ENCODE measurements at regions not wholly inside any gene's neighbourhood (a gene's known extent, or its start where the extent isn't known, plus 50 kb on each side); places are given as distances from the start of the nearest gene placed in this dataset.

GRCh38 chr2:129857200-129857599 lies 122.3 kb upstream of the RAB6C start:
- Mint-ChIP-seq H3K36me3 (ENCODE audit: low read depth) (no peaks in the 10 kb centered on the region), H3K27me3 (peaks cover 5% of the 10 kb centered on the region), H3K9me3 (no peaks in the 10 kb centered on the region), H3K4me1 (no peaks in the 10 kb centered on the region), H3K27ac (no peak overlapping the region), H3K4me3 (no peak overlapping the region)
- intact Hi-C loops (cut with micrococcal nuclease) = no loop called here
- no peak for DNase-seq

- Mint-ChIP-seq H3K4me1 (no peaks in the 10 kb centered on the region), H3K4me3 (no peak overlapping the region), H3K27me3 (peaks cover 5% of the 10 kb centered on the region), H3K36me3 (ENCODE audit: low read depth) (no peaks in the 10 kb centered on the region), H3K27ac (no peak overlapping the region), H3K9me3 (no peaks in the 10 kb centered on the region)
- intact Hi-C loops (cut with micrococcal nuclease) = no loop called here
- DNase-seq = peak; percentile 26
Observed at GRCh38 chr2:129859175-129859574, 120.3 kb upstream of the RAB6C start.

DNA sequence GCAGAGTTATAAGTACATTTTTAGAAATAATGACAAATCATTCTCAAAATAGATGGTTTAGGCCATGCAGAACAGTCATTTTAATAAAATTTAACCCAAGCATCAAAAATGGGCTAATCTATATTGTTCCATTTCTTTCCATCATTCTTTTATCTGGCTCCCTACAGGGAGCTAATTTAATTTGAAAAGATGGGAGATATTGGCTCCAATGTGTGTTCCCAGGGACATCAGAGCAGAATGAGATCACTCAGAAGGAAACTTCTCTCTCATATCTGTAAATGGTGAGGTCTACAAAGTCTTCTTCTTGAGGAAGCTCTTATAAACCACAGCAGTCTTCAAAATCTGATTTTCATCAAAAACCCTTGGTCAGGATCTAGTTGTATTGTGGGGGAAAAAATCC lies 119.4 kb upstream of the RAB6C start:
- Mint-ChIP-seq H3K4me1 (no peaks in the 10 kb centered on the region), H3K9me3 (no peaks in the 10 kb centered on the region), H3K36me3 (ENCODE audit: low read depth) (no peaks in the 10 kb centered on the region), H3K4me3 (no peak overlapping the region), H3K27ac (no peak overlapping the region), H3K27me3 (peaks cover 3% of the 10 kb centered on the region)
- intact Hi-C loops (cut with micrococcal nuclease) = no loop called here
- DNase-seq = no peak

DNA sequence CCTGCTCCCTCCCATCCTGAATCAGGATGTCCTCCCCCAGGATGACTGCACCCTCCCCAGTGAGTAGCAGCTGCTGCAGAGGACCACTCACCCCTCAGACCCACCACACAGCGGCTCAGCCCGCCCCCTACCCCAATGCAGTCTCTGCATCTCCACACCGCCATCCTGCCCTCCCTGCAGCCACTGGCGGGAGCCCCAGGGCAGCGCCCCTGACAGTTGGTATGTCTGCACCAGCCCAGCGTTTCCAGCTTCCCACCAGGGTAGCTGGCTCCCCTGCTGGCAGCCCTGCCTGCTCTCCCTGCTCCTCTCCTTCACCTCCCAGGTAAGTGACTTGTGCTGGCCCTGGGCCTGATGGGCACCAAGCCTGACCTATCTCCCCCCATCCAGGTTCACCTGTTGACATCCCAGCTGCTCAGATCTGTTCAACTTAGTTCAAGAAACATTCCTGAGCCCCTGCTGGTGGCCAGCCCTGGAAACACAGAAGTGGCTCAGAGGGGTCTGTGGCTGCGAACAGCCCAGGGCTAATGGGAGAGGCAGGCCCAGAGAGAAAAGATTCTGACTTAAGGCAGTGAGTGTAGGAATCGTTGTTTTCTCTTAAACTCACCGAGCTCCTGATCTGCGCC lies 117.7 kb upstream of the RAB6C start:
- Mint-ChIP-seq H3K9me3 (no peaks in the 10 kb centered on the region), H3K36me3 (ENCODE audit: low read depth) (no peaks in the 10 kb centered on the region), H3K27ac (no peak overlapping the region), H3K4me1 (no peaks in the 10 kb centered on the region), H3K27me3 (no peaks in the 10 kb centered on the region), H3K4me3 (no peak overlapping the region)
- DNase-seq = no peak
- intact Hi-C loops (cut with micrococcal nuclease) = no loop called here

GRCh38 chr2:129862668-129863067 lies 116.8 kb upstream of the RAB6C start:
- no peaks in the 10 kb centered on the region for H3K27me3 Mint-ChIP-seq
- H3K36me3 Mint-ChIP-seq (ENCODE audit: low read depth) = no peaks in the 10 kb centered on the region
- H3K4me3 Mint-ChIP-seq = no peak overlapping the region
- H3K9me3 Mint-ChIP-seq = no peaks in the 10 kb centered on the region
- H3K4me1 Mint-ChIP-seq = no peaks in the 10 kb centered on the region
- intact Hi-C loops (cut with micrococcal nuclease) = no loop called here
- DNase-seq = no peak
- no peak overlapping the region for H3K27ac Mint-ChIP-seq

- no peak for DNase-seq
- Mint-ChIP-seq H3K9me3 (no peaks in the 10 kb centered on the region), H3K36me3 (ENCODE audit: low read depth) (no peaks in the 10 kb centered on the region), H3K27me3 (no peaks in the 10 kb centered on the region), H3K27ac (no peak overlapping the region), H3K4me1 (no peaks in the 10 kb centered on the region), H3K4me3 (no peak overlapping the region)
- intact Hi-C loops (cut with micrococcal nuclease) = no loop called here
Observed at GRCh38 chr2:129863350-129863749, 116.1 kb upstream of the RAB6C start.

- Mint-ChIP-seq H3K4me3 (no peak overlapping the region), H3K27ac (no peak overlapping the region), H3K27me3 (no peaks in the 10 kb centered on the region), H3K36me3 (ENCODE audit: low read depth) (no peaks in the 10 kb centered on the region), H3K4me1 (no peaks in the 10 kb centered on the region), H3K9me3 (no peaks in the 10 kb centered on the region)
- no peak for DNase-seq
- intact Hi-C loops (cut with micrococcal nuclease) = no loop called here
Observed at GRCh38 chr2:129864719-129865118, 114.7 kb upstream of the RAB6C start.

GRCh38 chr2:129865976-129866375 lies 113.5 kb upstream of the RAB6C start:
- Mint-ChIP-seq H3K9me3 (no peaks in the 10 kb centered on the region), H3K4me3 (no peak overlapping the region), H3K27ac (no peak overlapping the region), H3K36me3 (ENCODE audit: low read depth) (no peaks in the 10 kb centered on the region), H3K4me1 (no peaks in the 10 kb centered on the region), H3K27me3 (no peaks in the 10 kb centered on the region)
- intact Hi-C loops (cut with micrococcal nuclease) = no loop called here
- no peak for DNase-seq

DNA sequence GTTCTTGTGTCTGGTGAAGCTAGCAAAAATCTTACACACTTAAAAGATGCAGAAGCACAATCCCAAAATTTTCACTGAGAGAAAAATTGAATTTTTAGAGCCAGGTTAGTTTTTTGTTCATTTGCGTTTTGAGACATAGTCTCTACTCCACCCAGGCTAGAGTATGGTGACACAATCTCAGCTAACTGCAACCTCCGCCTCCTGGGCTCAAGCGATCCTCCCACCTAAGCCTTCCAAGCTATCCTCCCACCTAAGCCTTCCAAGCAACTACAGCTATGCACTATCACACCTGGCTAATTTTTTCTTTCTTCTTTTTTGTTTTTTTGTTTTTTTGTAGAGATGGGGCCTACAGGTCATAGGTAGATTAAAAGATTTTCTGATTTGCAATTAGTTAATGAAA lies 113.1 kb upstream of the RAB6C start:
- Mint-ChIP-seq H3K36me3 (ENCODE audit: low read depth) (no peaks in the 10 kb centered on the region), H3K27ac (no peak overlapping the region), H3K27me3 (no peaks in the 10 kb centered on the region), H3K9me3 (no peaks in the 10 kb centered on the region), H3K4me3 (no peak overlapping the region), H3K4me1 (no peaks in the 10 kb centered on the region)
- DNase-seq = no peak
- intact Hi-C loops (cut with micrococcal nuclease) = no loop called here

DNA sequence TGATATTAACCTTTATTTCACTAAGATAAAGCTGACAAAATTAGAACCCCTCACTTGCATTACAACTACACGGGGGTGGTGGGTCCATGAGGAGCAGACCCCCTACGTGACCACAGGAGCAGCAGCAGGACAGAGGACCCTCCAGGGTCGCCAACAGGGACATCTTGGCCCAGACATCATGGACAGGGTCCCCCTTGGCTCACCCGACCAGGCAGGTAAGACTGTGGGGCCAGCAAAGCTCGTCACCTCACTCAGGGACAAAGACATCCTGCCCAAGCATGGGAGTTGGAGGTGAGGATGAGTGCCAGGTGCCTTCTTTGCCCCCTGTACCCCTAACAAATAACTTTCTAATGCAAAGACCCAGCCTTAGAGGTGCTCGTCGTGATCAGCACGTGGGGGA lies 111.3 kb upstream of the RAB6C start:
- H3K4me1 Mint-ChIP-seq = no peaks in the 10 kb centered on the region
- H3K36me3 Mint-ChIP-seq (ENCODE audit: low read depth) = no peaks in the 10 kb centered on the region
- no peaks in the 10 kb centered on the region for H3K27me3 Mint-ChIP-seq
- H3K27ac Mint-ChIP-seq = no peak overlapping the region
- DNase-seq = no peak
- no peaks in the 10 kb centered on the region for H3K9me3 Mint-ChIP-seq
- intact Hi-C loops (cut with micrococcal nuclease) = no loop called here
- no peak overlapping the region for H3K4me3 Mint-ChIP-seq

GRCh38 chr2:129870685-129871241 lies 108.7 kb upstream of the RAB6C start:
- Mint-ChIP-seq H3K4me1 (no peaks in the 10 kb centered on the region), H3K27me3 (no peaks in the 10 kb centered on the region)
- intact Hi-C loops (cut with micrococcal nuclease) = no loop called here

GRCh38 chr2:129872446-129872845 lies 107.0 kb upstream of the RAB6C start:
- no peak overlapping the region for H3K27ac Mint-ChIP-seq
- no peaks in the 10 kb centered on the region for H3K9me3 Mint-ChIP-seq
- no peaks in the 10 kb centered on the region for H3K27me3 Mint-ChIP-seq
- DNase-seq = no peak
- intact Hi-C loops (cut with micrococcal nuclease) = no loop called here
- H3K4me3 Mint-ChIP-seq = no peak overlapping the region
- H3K36me3 Mint-ChIP-seq (ENCODE audit: low read depth) = no peaks in the 10 kb centered on the region
- H3K4me1 Mint-ChIP-seq = peaks cover 5% of the 10 kb centered on the region

More at GRCh38 chr2:129870685-129871241, 108.7 kb upstream of the RAB6C start:
- H3K4me3 Mint-ChIP-seq = no peak overlapping the region
- H3K9me3 Mint-ChIP-seq = no peaks in the 10 kb centered on the region
- no peak for DNase-seq
- H3K36me3 Mint-ChIP-seq (ENCODE audit: low read depth) = no peaks in the 10 kb centered on the region
- no peak overlapping the region for H3K27ac Mint-ChIP-seq

- Mint-ChIP-seq H3K36me3 (ENCODE audit: low read depth) (no peaks in the 10 kb centered on the region), H3K27ac (no peak overlapping the region), H3K9me3 (no peaks in the 10 kb centered on the region), H3K4me3 (peak overlapping the region; percentile 93), H3K27me3 (no peaks in the 10 kb centered on the region), H3K4me1 (peaks cover 5% of the 10 kb centered on the region)
- intact Hi-C loops (cut with micrococcal nuclease) = no loop called here
- DNase-seq = no peak
Observed at GRCh38 chr2:129876541-129876940, 102.9 kb upstream of the RAB6C start.

- H3K4me3 Mint-ChIP-seq = peak overlapping the region; percentile 93
- intact Hi-C loops (cut with micrococcal nuclease) = no loop called here
- peak; percentile 90 for DNase-seq
Observed at GRCh38 chr2:129877289-129877741, 102.2 kb upstream of the RAB6C start.

More at GRCh38 chr2:129877289-129877741, 102.2 kb upstream of the RAB6C start:
- no peaks in the 10 kb centered on the region for H3K27me3 Mint-ChIP-seq
- H3K36me3 Mint-ChIP-seq (ENCODE audit: low read depth) = no peaks in the 10 kb centered on the region
- H3K9me3 Mint-ChIP-seq = no peaks in the 10 kb centered on the region
- peaks cover 5% of the 10 kb centered on the region for H3K4me1 Mint-ChIP-seq
- H3K27ac Mint-ChIP-seq = peak overlapping the region; percentile 82
